ENCODE measurements at regions not wholly inside any gene's neighbourhood (a gene's known extent, or its start where the extent isn't known, plus 50 kb on each side); places are given as distances from the start of the nearest gene placed in this dataset.

GRCh38 chr14:85332401-85332800, 197.5 kb upstream of the FLRT2 start:
- TF ChIP-seq CHD4 (IDR thresholded peaks at IDR 0.05; ENCODE audit: borderline replicate concordance) (no peak), CTCF (IDR thresholded peaks at IDR 0.05) (no peak), POLR2A (IDR thresholded peaks at IDR 0.05; ENCODE audit: low read length) (no peak), FOSB (CRISPR knock-in tag; IDR thresholded peaks at IDR 0.05) (no peak), RARB (CRISPR knock-in tag; IDR thresholded peaks at IDR 0.05) (no peak), RAD21 (conservative IDR thresholded peaks at IDR 0.05 in 1 of 2, IDR thresholded peaks at IDR 0.05 in 1 of 2) (no peak), JUNB (IDR thresholded peaks at IDR 0.05) (no peak), POLR2AphosphoS2 (conservative IDR thresholded peaks at IDR 0.05; ENCODE audit: low read length) (no peak), PHF8 (IDR thresholded peaks at IDR 0.05; ENCODE audit: borderline replicate concordance, low read depth) (no peak)
